Retina (tissue), 1 donor: ENCODE measurements at regions not wholly inside any gene's neighbourhood (a gene's known extent, or its start where the extent isn't known, plus 50 kb on each side); places are given as distances from the start of the nearest gene placed in this dataset.
"Not testable (repeated sequence)": the region's sequence is repeated elsewhere in the genome, so short reads cannot be mapped to it uniquely, and the experiment has no call there.

Experiments
- DNase-seq: peaks from one replicate; pipeline ENCODE4 v3.0.0-alpha.2; 2016

- DNase-seq: no peak
Observed at GRCh38 chr7:16933296-16934279, 51.8 kb upstream of the AGR3 start.

- no peak for DNase-seq
Observed at GRCh38 chr7:16934722-16935340, 53.0 kb upstream of the AGR3 start.

- DNase-seq: no peak
Observed at GRCh38 chr7:16935341-16935735, 53.6 kb upstream of the AGR3 start.

- no peak for DNase-seq
Observed at GRCh38 chr7:16936626-16937422, 55.0 kb upstream of the AGR3 start.

- DNase-seq: no peak
Observed at GRCh38 chr7:16939161-16939560, 57.4 kb upstream of the AGR3 start.

- no peak for DNase-seq
Observed at GRCh38 chr7:16940776-16941175, 59.0 kb upstream of the AGR3 start.

GRCh38 chr7:16942929-16943509 lies 61.2 kb upstream of the AGR3 start:
- no peak for DNase-seq

GRCh38 chr7:16944936-16945335 lies 63.2 kb upstream of the AGR3 start:
- no peak for DNase-seq

GRCh38 chr7:16945372-16945771 lies 63.6 kb upstream of the AGR3 start:
- DNase-seq: no peak

GRCh38 chr7:16948110-16948509 lies 66.3 kb upstream of the AGR3 start:
- DNase-seq: not testable (repeated sequence)

- no peak for DNase-seq
Observed at GRCh38 chr7:16951483-16952080, 69.8 kb upstream of the AGR3 start.

- no peak for DNase-seq
Observed at GRCh38 chr7:16954321-16954720, 72.5 kb upstream of the AGR3 start.

- DNase-seq: no peak
Observed at GRCh38 chr7:16958724-16959123, 76.9 kb upstream of the AGR3 start.

- DNase-seq: no peak
Observed at GRCh38 chr7:16960337-16960965, 78.7 kb upstream of the AGR3 start.

- no peak for DNase-seq
Observed at GRCh38 chr7:16961641-16962040, 79.9 kb upstream of the AGR3 start.

- no peak for DNase-seq
Observed at GRCh38 chr7:16963044-16963443, 81.3 kb upstream of the AGR3 start.

- not testable (repeated sequence) for DNase-seq
Observed at GRCh38 chr7:16965697-16966096, 83.9 kb upstream of the AGR3 start.

- no peak for DNase-seq
Observed at GRCh38 chr7:16967300-16967811, 85.6 kb upstream of the AGR3 start.

GRCh38 chr7:16970732-16971482 lies 89.1 kb upstream of the AGR3 start:
- DNase-seq: no peak

GRCh38 chr7:16975712-16976111 lies 93.9 kb upstream of the AGR3 start:
- no peak for DNase-seq
